ENCODE measurements at regions not wholly inside any gene's neighbourhood (a gene's known extent, or its start where the extent isn't known, plus 50 kb on each side); places are given as distances from the start of the nearest gene placed in this dataset.
"Not testable (repeated sequence)": the region's sequence is repeated elsewhere in the genome, so short reads cannot be mapped to it uniquely, and the experiment has no call there.

- Histone ChIP-seq H3K36me3 (ENCODE audit: control insufficient read depth in 2 of 2, extremely low read depth in 1 of 2, insufficient read depth in 1 of 2, low read length in 1 of 2) (no peaks in the 10 kb centered on the region), H3K9me3 (no peaks in the 10 kb centered on the region), H3K4me3 (ENCODE audit: control insufficient read depth in 1 of 2, extremely low read depth in 1 of 2, low read length in 1 of 2) (no peak overlapping the region), H3K27ac (ENCODE audit: low read length) (no peak overlapping the region), H3K27me3 (replicated peaks in 1 of 2; ENCODE audit: control insufficient read depth in 2 of 2, extremely low read depth in 1 of 2, insufficient read depth in 2 of 2, low read length in 1 of 2) (no peaks in the 10 kb centered on the region), H3K4me1 (ENCODE audit: control insufficient read depth in 1 of 2, extremely low read depth in 1 of 2, insufficient read depth in 2 of 2, low read length in 2 of 2) (no peaks in the 10 kb centered on the region)
- Mint-ChIP-seq H3K4me3 (no peak overlapping the region), H3K4me1 (no peaks in the 10 kb centered on the region), H3K9me3 (peaks cover 2 to 9% (median 4%) of the 10 kb centered on the region in 3 donors), H3K27ac (no peak overlapping the region), H3K36me3 (no peaks in the 10 kb centered on the region), H3K27me3 (no peaks in the 10 kb centered on the region)
- POLR2A ChIA-PET = no interaction called here
- ATAC-seq (replicated peaks in 1 of 4) = no peak
- WGBS (ENCODE audit: insufficient coverage) = no CpG with 5 or more reads among the region's 1 CpG
- no peak for DNase-seq
- CTCF ChIA-PET = no interaction called here
These were observed 128.1 kb upstream of the NUDT12 start for GRCh38 chr5:103690676-103691075.

GRCh38 chr5:103679873-103680272 is 117.3 kb upstream of the NUDT12 start:
- POLR2A ChIA-PET = no interaction called here
- no peak overlapping the region for H3K27ac Mint-ChIP-seq
- H3K27me3 Mint-ChIP-seq = no peaks in the 10 kb centered on the region
- no peaks in the 10 kb centered on the region for H3K36me3 Mint-ChIP-seq
- no peaks in the 10 kb centered on the region for H3K4me1 Mint-ChIP-seq
- no peaks in the 10 kb centered on the region for H3K4me1 ChIP-seq (ENCODE audit: control insufficient read depth in 1 of 2, extremely low read depth in 1 of 2, insufficient read depth in 2 of 2, low read length in 2 of 2)
- no peaks in the 10 kb centered on the region for H3K27me3 ChIP-seq (replicated peaks in 1 of 2; ENCODE audit: control insufficient read depth in 2 of 2, extremely low read depth in 1 of 2, insufficient read depth in 2 of 2, low read length in 1 of 2)
- 50% methylated on average over 1 of the region's 3 CpGs for WGBS (ENCODE audit: insufficient coverage)
- H3K4me3 ChIP-seq (ENCODE audit: control insufficient read depth in 1 of 2, extremely low read depth in 1 of 2, low read length in 1 of 2) = no peak overlapping the region
- CTCF ChIA-PET = no interaction called here
- H3K4me3 Mint-ChIP-seq = no peak overlapping the region
- no peaks in the 10 kb centered on the region for H3K36me3 ChIP-seq (ENCODE audit: control insufficient read depth in 2 of 2, extremely low read depth in 1 of 2, insufficient read depth in 1 of 2, low read length in 1 of 2)
- no peaks in the 10 kb centered on the region for H3K9me3 ChIP-seq
- ATAC-seq (replicated peaks in 1 of 4) (no peak), DNase-seq (no peak)
- H3K27ac ChIP-seq (ENCODE audit: low read length) = no peak overlapping the region
- H3K9me3 Mint-ChIP-seq = peaks cover 0 to 14% (median 5%) of the 10 kb centered on the region in 3 donors

- H3K4me1 Mint-ChIP-seq; CTCF ChIA-PET; H3K27ac ChIP-seq (ENCODE audit: low read length); DNase-seq; ATAC-seq (replicated peaks in 1 of 4); H3K36me3 ChIP-seq (ENCODE audit: control insufficient read depth in 2 of 2, extremely low read depth in 1 of 2, insufficient read depth in 1 of 2, low read length in 1 of 2); H3K4me1 ChIP-seq (ENCODE audit: control insufficient read depth in 1 of 2, extremely low read depth in 1 of 2, insufficient read depth in 2 of 2, low read length in 2 of 2); H3K4me3 ChIP-seq (ENCODE audit: control insufficient read depth in 1 of 2, extremely low read depth in 1 of 2, low read length in 1 of 2); H3K4me3 Mint-ChIP-seq; H3K9me3 ChIP-seq; H3K27ac Mint-ChIP-seq; H3K27me3 ChIP-seq (replicated peaks in 1 of 2; ENCODE audit: control insufficient read depth in 2 of 2, extremely low read depth in 1 of 2, insufficient read depth in 2 of 2, low read length in 1 of 2); H3K36me3 Mint-ChIP-seq; H3K27me3 Mint-ChIP-seq: not testable (repeated sequence)
- POLR2A ChIA-PET = interaction anchor here in 1 of 2 donors (0.6 kb wide), 1 partner anchor 29 kb away, joined by 3 read pairs; no protein-coding TSS in a partner anchor
- H3K9me3 Mint-ChIP-seq = peaks cover 0 to 15% (median 4%) of the 10 kb centered on the region in 3 donors
- WGBS (ENCODE audit: insufficient coverage) = 60% methylated on average over 3 of the region's 5 CpGs
These were observed 113.6 kb upstream of the NUDT12 start for GRCh38 chr5:103676198-103676597.

- Histone ChIP-seq H3K9me3 (no peaks in the 10 kb centered on the region), H3K4me1 (ENCODE audit: control insufficient read depth in 1 of 2, extremely low read depth in 1 of 2, insufficient read depth in 2 of 2, low read length in 2 of 2) (no peaks in the 10 kb centered on the region), H3K36me3 (ENCODE audit: control insufficient read depth in 2 of 2, extremely low read depth in 1 of 2, insufficient read depth in 1 of 2, low read length in 1 of 2) (no peaks in the 10 kb centered on the region), H3K27me3 (replicated peaks in 1 of 2; ENCODE audit: control insufficient read depth in 2 of 2, extremely low read depth in 1 of 2, insufficient read depth in 2 of 2, low read length in 1 of 2) (no peaks in the 10 kb centered on the region), H3K4me3 (ENCODE audit: control insufficient read depth in 1 of 2, extremely low read depth in 1 of 2, low read length in 1 of 2) (no peak overlapping the region), H3K27ac (ENCODE audit: low read length) (no peak overlapping the region)
- H3K4me1 Mint-ChIP-seq = no peaks in the 10 kb centered on the region
- no CpG with 5 or more reads among the region's 3 CpGs for WGBS (ENCODE audit: insufficient coverage)
- no peaks in the 10 kb centered on the region for H3K36me3 Mint-ChIP-seq
- ATAC-seq (replicated peaks in 1 of 4) = no peak
- ChIA-PET CTCF (no interaction called here), POLR2A (no interaction called here)
- no peak for DNase-seq
- no peak overlapping the region for H3K4me3 Mint-ChIP-seq
- no peaks in the 10 kb centered on the region for H3K27me3 Mint-ChIP-seq
- H3K9me3 Mint-ChIP-seq = peaks cover 0 to 9% (median 0%) of the 10 kb centered on the region in 3 donors
- no peak overlapping the region for H3K27ac Mint-ChIP-seq
These were observed 112.2 kb upstream of the NUDT12 start for GRCh38 chr5:103674739-103675138.

- Mint-ChIP-seq H3K9me3 (peaks cover 0 to 14% (median 0%) of the 10 kb centered on the region in 3 donors), H3K27ac (no peak overlapping the region), H3K4me1 (no peaks in the 10 kb centered on the region), H3K27me3 (no peaks in the 10 kb centered on the region), H3K4me3 (no peak overlapping the region), H3K36me3 (no peaks in the 10 kb centered on the region)
- ATAC-seq (replicated peaks in 1 of 4) = no peak
- Histone ChIP-seq H3K4me1 (ENCODE audit: control insufficient read depth in 1 of 2, extremely low read depth in 1 of 2, insufficient read depth in 2 of 2, low read length in 2 of 2) (no peaks in the 10 kb centered on the region), H3K4me3 (ENCODE audit: control insufficient read depth in 1 of 2, extremely low read depth in 1 of 2, low read length in 1 of 2) (no peak overlapping the region), H3K27me3 (replicated peaks in 1 of 2; ENCODE audit: control insufficient read depth in 2 of 2, extremely low read depth in 1 of 2, insufficient read depth in 2 of 2, low read length in 1 of 2) (no peaks in the 10 kb centered on the region), H3K9me3 (no peaks in the 10 kb centered on the region), H3K36me3 (ENCODE audit: control insufficient read depth in 2 of 2, extremely low read depth in 1 of 2, insufficient read depth in 1 of 2, low read length in 1 of 2) (no peaks in the 10 kb centered on the region), H3K27ac (ENCODE audit: low read length) (no peak overlapping the region)
- ChIA-PET POLR2A (interaction anchor here in 1 of 2 donors (0.7 kb wide), 1 partner anchor 780 kb away, joined by 3 read pairs; no protein-coding TSS in a partner anchor), CTCF (no interaction called here)
- 20% methylated on average over 1 of the region's 1 CpG for WGBS (ENCODE audit: insufficient coverage)
- DNase-seq = no peak
These were observed 111.7 kb upstream of the NUDT12 start for GRCh38 chr5:103674251-103674650.

GRCh38 chr5:103669615-103670014 is 107.0 kb upstream of the NUDT12 start:
- Mint-ChIP-seq H3K36me3 (no peaks in the 10 kb centered on the region), H3K27ac (no peak overlapping the region), H3K27me3 (no peaks in the 10 kb centered on the region), H3K4me1 (no peaks in the 10 kb centered on the region), H3K9me3 (peaks cover 0 to 15% (median 5%) of the 10 kb centered on the region in 3 donors), H3K4me3 (no peak overlapping the region)
- Histone ChIP-seq H3K27ac (ENCODE audit: low read length) (no peak overlapping the region), H3K27me3 (replicated peaks in 1 of 2; ENCODE audit: control insufficient read depth in 2 of 2, extremely low read depth in 1 of 2, insufficient read depth in 2 of 2, low read length in 1 of 2) (no peaks in the 10 kb centered on the region), H3K36me3 (ENCODE audit: control insufficient read depth in 2 of 2, extremely low read depth in 1 of 2, insufficient read depth in 1 of 2, low read length in 1 of 2) (no peaks in the 10 kb centered on the region), H3K4me3 (ENCODE audit: control insufficient read depth in 1 of 2, extremely low read depth in 1 of 2, low read length in 1 of 2) (no peak overlapping the region), H3K9me3 (no peaks in the 10 kb centered on the region), H3K4me1 (ENCODE audit: control insufficient read depth in 1 of 2, extremely low read depth in 1 of 2, insufficient read depth in 2 of 2, low read length in 2 of 2) (no peaks in the 10 kb centered on the region)
- 88% methylated on average over 4 of the region's 5 CpGs for WGBS (ENCODE audit: insufficient coverage)
- DNase-seq (no peak), ATAC-seq (replicated peaks in 1 of 4) (no peak)
- POLR2A ChIA-PET = no interaction called here
- CTCF ChIA-PET = no interaction called here

- no peaks in the 10 kb centered on the region for H3K27me3 ChIP-seq (replicated peaks in 1 of 2; ENCODE audit: control insufficient read depth in 2 of 2, extremely low read depth in 1 of 2, insufficient read depth in 2 of 2, low read length in 1 of 2)
- H3K36me3 Mint-ChIP-seq = no peaks in the 10 kb centered on the region
- no peaks in the 10 kb centered on the region for H3K27me3 Mint-ChIP-seq
- no peaks in the 10 kb centered on the region for H3K4me1 Mint-ChIP-seq
- H3K4me3 ChIP-seq (ENCODE audit: control insufficient read depth in 1 of 2, extremely low read depth in 1 of 2, low read length in 1 of 2) = no peak overlapping the region
- no peaks in the 10 kb centered on the region for H3K9me3 ChIP-seq
- DNase-seq = no peak
- no peak for ATAC-seq (replicated peaks in 1 of 4)
- H3K36me3 ChIP-seq (ENCODE audit: control insufficient read depth in 2 of 2, extremely low read depth in 1 of 2, insufficient read depth in 1 of 2, low read length in 1 of 2) = no peaks in the 10 kb centered on the region
- no peaks in the 10 kb centered on the region for H3K4me1 ChIP-seq (ENCODE audit: control insufficient read depth in 1 of 2, extremely low read depth in 1 of 2, insufficient read depth in 2 of 2, low read length in 2 of 2)
- H3K9me3 Mint-ChIP-seq = peaks cover 8 to 15% (median 13%) of the 10 kb centered on the region in 3 donors
- no peak overlapping the region for H3K4me3 Mint-ChIP-seq
- H3K27ac Mint-ChIP-seq = no peak overlapping the region
- ChIA-PET CTCF (interaction anchor here in 1 of 2 donors (0.6 kb wide), 1 partner anchor 1174 kb away, joined by 3 read pairs; no protein-coding TSS in a partner anchor), POLR2A (interaction anchor here in 1 of 2 donors (0.6 kb wide), 1 partner anchor 209 kb away, joined by 6 read pairs; no protein-coding TSS in a partner anchor)
- WGBS (ENCODE audit: insufficient coverage) = 70% methylated on average over 2 of the region's 3 CpGs
- H3K27ac ChIP-seq (ENCODE audit: low read length) = no peak overlapping the region
These were observed 105.7 kb upstream of the NUDT12 start for GRCh38 chr5:103668281-103668680.

All from T-cell (primary cell).